Rectal smooth muscle tissue (tissue), 1 donor: ENCODE measurements at regions not wholly inside any gene's neighbourhood (a gene's known extent, or its start where the extent isn't known, plus 50 kb on each side); places are given as distances from the start of the nearest gene placed in this dataset.

ENCODE experiments used
- H3K27ac ChIP-seq: one replicate; pipeline ENCODE4 v1.7.0; 2013; ENCODE audit warnings: low read depth, low read length, inconsistent platforms
- H3K27me3 ChIP-seq: one replicate; pipeline ENCODE4 v1.7.0; 2013; ENCODE audit warnings: low read length; ENCODE audit not compliant: control insufficient read depth, insufficient read depth
- H3K36me3 ChIP-seq: one replicate; pipeline ENCODE4 v1.7.0; 2013; ENCODE audit warnings: low read length; ENCODE audit not compliant: control insufficient read depth, insufficient read depth
- H3K4me1 ChIP-seq: one replicate; pipeline ENCODE4 v1.7.0; 2013; ENCODE audit warnings: low read length; ENCODE audit not compliant: control insufficient read depth, insufficient read depth
- H3K4me3 ChIP-seq: one replicate; pipeline ENCODE4 v1.7.0; 2013; ENCODE audit warnings: low read length
- H3K9ac ChIP-seq: one replicate; pipeline ENCODE4 v1.7.0; 2013; ENCODE audit warnings: low read length

- H3K9ac ChIP-seq: no peak overlapping the region
Measured at GRCh38 chr9:81207651-81208050, 481.7 kb downstream of the TLE1 start.

GRCh38 chr9:81202292-81202691 lies 487.1 kb downstream of the TLE1 start:
- no peak overlapping the region for H3K9ac ChIP-seq
- no peaks in the 10 kb centered on the region for H3K36me3 ChIP-seq
- no peak overlapping the region for H3K4me3 ChIP-seq
- no peak overlapping the region for H3K27ac ChIP-seq
- H3K27me3 ChIP-seq: no peaks in the 10 kb centered on the region
- H3K4me1 ChIP-seq: no peaks in the 10 kb centered on the region

More at GRCh38 chr9:81207651-81208050, 481.7 kb downstream of the TLE1 start:
- Histone ChIP-seq H3K36me3 (no peaks in the 10 kb centered on the region), H3K27me3 (no peaks in the 10 kb centered on the region), H3K27ac (no peak overlapping the region), H3K4me1 (no peaks in the 10 kb centered on the region), H3K4me3 (no peak overlapping the region)

GRCh38 chr9:81195206-81195605 lies 494.1 kb downstream of the TLE1 start:
- Histone ChIP-seq H3K36me3 (no peaks in the 10 kb centered on the region), H3K27me3 (no peaks in the 10 kb centered on the region), H3K4me3 (no peak overlapping the region), H3K27ac (no peak overlapping the region), H3K4me1 (no peaks in the 10 kb centered on the region), H3K9ac (no peak overlapping the region)

GRCh38 chr9:81193362-81194339 lies 495.7 kb downstream of the TLE1 start:
- no peaks in the 10 kb centered on the region for H3K4me1 ChIP-seq
- H3K27ac ChIP-seq: no peak overlapping the region
- no peaks in the 10 kb centered on the region for H3K27me3 ChIP-seq
- H3K4me3 ChIP-seq: no peak overlapping the region
- H3K36me3 ChIP-seq: no peaks in the 10 kb centered on the region
- H3K9ac ChIP-seq: no peak overlapping the region

- Histone ChIP-seq H3K27ac (no peak overlapping the region), H3K4me1 (no peaks in the 10 kb centered on the region), H3K9ac (no peak overlapping the region), H3K4me3 (no peak overlapping the region), H3K36me3 (no peaks in the 10 kb centered on the region), H3K27me3 (no peaks in the 10 kb centered on the region)
Measured at GRCh38 chr9:81191222-81191621, 498.1 kb downstream of the TLE1 start.

GRCh38 chr9:81190659-81191058 lies 498.7 kb downstream of the TLE1 start:
- Histone ChIP-seq H3K36me3 (no peaks in the 10 kb centered on the region), H3K27me3 (no peaks in the 10 kb centered on the region), H3K4me3 (no peak overlapping the region), H3K9ac (no peak overlapping the region), H3K27ac (no peak overlapping the region), H3K4me1 (no peaks in the 10 kb centered on the region)

- Histone ChIP-seq H3K27ac (no peak overlapping the region), H3K4me1 (peaks cover 11% of the 10 kb centered on the region), H3K9ac (no peak overlapping the region), H3K36me3 (no peaks in the 10 kb centered on the region), H3K4me3 (no peak overlapping the region), H3K27me3 (no peaks in the 10 kb centered on the region)
Measured at GRCh38 chr9:81183761-81184160, 505.6 kb downstream of the TLE1 start.

- H3K27ac ChIP-seq: no peak overlapping the region
- no peak overlapping the region for H3K4me3 ChIP-seq
- H3K9ac ChIP-seq: no peak overlapping the region
Measured at GRCh38 chr9:81182431-81182830, 506.9 kb downstream of the TLE1 start.

GRCh38 chr9:81174023-81174422 lies 515.3 kb downstream of the TLE1 start:
- no peak overlapping the region for H3K4me3 ChIP-seq
- H3K9ac ChIP-seq: no peak overlapping the region
- no peaks in the 10 kb centered on the region for H3K27me3 ChIP-seq
- no peak overlapping the region for H3K27ac ChIP-seq
- no peaks in the 10 kb centered on the region for H3K36me3 ChIP-seq
- no peaks in the 10 kb centered on the region for H3K4me1 ChIP-seq

More at GRCh38 chr9:81182431-81182830, 506.9 kb downstream of the TLE1 start:
- Histone ChIP-seq H3K27me3 (no peaks in the 10 kb centered on the region), H3K36me3 (no peaks in the 10 kb centered on the region), H3K4me1 (peaks cover 11% of the 10 kb centered on the region)

GRCh38 chr9:81171689-81172088 lies 517.7 kb downstream of the TLE1 start:
- H3K4me3 ChIP-seq: no peak overlapping the region
- no peaks in the 10 kb centered on the region for H3K36me3 ChIP-seq
- H3K4me1 ChIP-seq: no peaks in the 10 kb centered on the region
- no peak overlapping the region for H3K9ac ChIP-seq
- no peaks in the 10 kb centered on the region for H3K27me3 ChIP-seq
- H3K27ac ChIP-seq: no peak overlapping the region

- no peaks in the 10 kb centered on the region for H3K27me3 ChIP-seq
- no peak overlapping the region for H3K4me3 ChIP-seq
- H3K36me3 ChIP-seq: no peaks in the 10 kb centered on the region
- no peaks in the 10 kb centered on the region for H3K4me1 ChIP-seq
- H3K27ac ChIP-seq: no peak overlapping the region
- H3K9ac ChIP-seq: no peak overlapping the region
Measured at GRCh38 chr9:81162361-81162760, 527.0 kb downstream of the TLE1 start.

GRCh38 chr9:81156381-81156780 lies 533.0 kb downstream of the TLE1 start:
- H3K27me3 ChIP-seq: no peaks in the 10 kb centered on the region
- H3K9ac ChIP-seq: no peak overlapping the region
- H3K27ac ChIP-seq: no peak overlapping the region
- H3K4me1 ChIP-seq: no peaks in the 10 kb centered on the region
- no peak overlapping the region for H3K4me3 ChIP-seq
- no peaks in the 10 kb centered on the region for H3K36me3 ChIP-seq
